WTC11 (cell line): ENCODE measurements at regions not wholly inside any gene's neighbourhood (a gene's known extent, or its start where the extent isn't known, plus 50 kb on each side); places are given as distances from the start of the nearest gene placed in this dataset.

Source experiments
- ATAC-seq: fragments of 200-7000 bp; cut with Tn5 transposase; 2 replicates; pipeline ENCODE4 v1.10.0; 2021; ENCODE audit warnings: mild to moderate bottlenecking, moderate library complexity
- CTCF ChIA-PET: fragments of 300-600 bp; sonication (Branson Sonifier 250); formaldehyde crosslinking; loops from one replicate; lab custom pipeline; 2021; ENCODE audit warnings: antibody characterized with exemption; lab: Charles Lee
- POLR2A ChIA-PET: fragments of 350-600 bp; sonication (Branson Sonifier 250); formaldehyde crosslinking; loops from one replicate; lab custom pipeline; 2021; ENCODE audit warnings: antibody characterized with exemption; lab: Charles Lee
- DNase-seq: peaks from one replicate; pipeline ENCODE4 v3.0.0; 2021; ENCODE audit warnings: low spot score
- H3K27ac Mint-ChIP-seq: 2 replicates; pipeline ENCODE4 v1.8.0; 2021; ENCODE audit warnings: mixed read lengths
- H3K27me3 Mint-ChIP-seq: 2 replicates; pipeline ENCODE4 v1.8.0; 2021; ENCODE audit warnings: low read depth, mild to moderate bottlenecking, moderate library complexity, mixed read lengths
- H3K36me3 Mint-ChIP-seq: 2 replicates; pipeline ENCODE4 v1.8.0; 2021; ENCODE audit warnings: mixed read lengths
- H3K4me1 Mint-ChIP-seq: 2 replicates; pipeline ENCODE4 v1.8.0; 2022; ENCODE audit warnings: mixed read lengths
- H3K4me3 Mint-ChIP-seq: 2 replicates; pipeline ENCODE4 v1.8.0; 2021; ENCODE audit warnings: mild to moderate bottlenecking, moderate library complexity, mixed read lengths
- H3K9me3 Mint-ChIP-seq: 2 replicates; pipeline ENCODE4 v1.8.0; 2021; ENCODE audit warnings: mixed read lengths
- ARID4B ChIP-seq: sonication (generic); formaldehyde crosslinking; IDR thresholded peaks from 2 replicates; pipeline ENCODE4 v1.8.0; 2023; ENCODE audit warnings: missing genetic modification reagents, mild to moderate bottlenecking, borderline replicate concordance
- CBFB ChIP-seq: sonication (generic); formaldehyde crosslinking; IDR thresholded peaks from 2 replicates; pipeline ENCODE4 v1.8.1; 2022; ENCODE audit warnings: mild to moderate bottlenecking, low read depth, missing genetic modification reagents
- EMX1 ChIP-seq: fragments of 250-450 bp; sonication (Bioruptor Pico); IDR thresholded peaks from 2 replicates; pipeline ENCODE4 v1.8.0; 2021; ENCODE audit warnings: mild to moderate bottlenecking
- ESRRA ChIP-seq: sonication (generic); formaldehyde crosslinking; IDR thresholded peaks from 2 replicates; pipeline ENCODE4 v1.8.1; 2022; ENCODE audit warnings: mild to moderate bottlenecking, missing genetic modification reagents, borderline replicate concordance
- GRHL2 ChIP-seq: fragments of 250-450 bp; sonication (Bioruptor Pico); IDR thresholded peaks from 2 replicates; pipeline ENCODE4 v1.8.0; 2022; ENCODE audit warnings: mild to moderate bottlenecking, moderate library complexity; ENCODE audit not compliant: insufficient replicate concordance, severe bottlenecking
- GTF2I ChIP-seq: fragments of 250-450 bp; sonication (Bioruptor Pico); conservative IDR thresholded peaks from 2 replicates; pipeline ENCODE4 v1.4.0; 2021; ENCODE audit warnings: mild to moderate bottlenecking
- HMGXB4 ChIP-seq: sonication (generic); formaldehyde crosslinking; IDR thresholded peaks from 2 replicates; pipeline ENCODE4 v1.8.1; 2023; ENCODE audit warnings: mild to moderate bottlenecking, moderate library complexity, missing genetic modification reagents
- JUN ChIP-seq: sonication (generic); formaldehyde crosslinking; IDR thresholded peaks from 2 replicates; pipeline ENCODE4 v1.8.0; 2023; ENCODE audit warnings: mild to moderate bottlenecking, missing genetic modification reagents
- MYBL2 ChIP-seq: sonication (generic); formaldehyde crosslinking; IDR thresholded peaks from 2 replicates; pipeline ENCODE4 v1.8.1; 2023; ENCODE audit warnings: mild to moderate bottlenecking, moderate library complexity, missing genetic modification reagents
- NFATC4 ChIP-seq: fragments of 250-450 bp; sonication (Bioruptor Pico); IDR thresholded peaks from 2 replicates; pipeline ENCODE4 v1.9.0; 2021; ENCODE audit warnings: mild to moderate bottlenecking
- NR1H2 ChIP-seq: sonication (generic); formaldehyde crosslinking; IDR thresholded peaks from 2 replicates; pipeline ENCODE4 v1.9.0; 2021; ENCODE audit warnings: mild to moderate bottlenecking, moderate library complexity, missing genetic modification reagents
- NR2C2 ChIP-seq: sonication (generic); formaldehyde crosslinking; IDR thresholded peaks from 2 replicates; pipeline ENCODE4 v1.8.0; 2022; ENCODE audit warnings: mild to moderate bottlenecking, missing genetic modification reagents
- OVOL2 ChIP-seq: fragments of 250-450 bp; sonication (Bioruptor Pico); IDR thresholded peaks from 2 replicates; pipeline ENCODE4 v1.9.0; 2021; ENCODE audit warnings: mild to moderate bottlenecking, borderline replicate concordance
- RELA ChIP-seq: sonication (generic); formaldehyde crosslinking; IDR thresholded peaks from 2 replicates; pipeline ENCODE4 v1.8.1; 2022; ENCODE audit warnings: missing genetic modification reagents, mild to moderate bottlenecking, borderline replicate concordance
- RORB ChIP-seq: fragments of 250-450 bp; sonication (Bioruptor Pico); IDR thresholded peaks from 2 replicates; pipeline ENCODE4 v1.9.0; 2021; ENCODE audit warnings: mild to moderate bottlenecking
- SMAD4 ChIP-seq: sonication (generic); formaldehyde crosslinking; IDR thresholded peaks from 2 replicates; pipeline ENCODE4 v1.8.0; 2022; ENCODE audit warnings: mild to moderate bottlenecking, missing genetic modification reagents
- TP53 ChIP-seq: sonication (generic); formaldehyde crosslinking; IDR thresholded peaks from 2 replicates; pipeline ENCODE4 v1.8.1; 2023; ENCODE audit warnings: mild to moderate bottlenecking, missing genetic modification reagents
- ZNF232 ChIP-seq: sonication (generic); formaldehyde crosslinking; IDR thresholded peaks from 2 replicates; pipeline ENCODE4 v1.8.0; 2022; ENCODE audit warnings: mild to moderate bottlenecking, missing genetic modification reagents
- ZNF281 ChIP-seq: sonication (generic); formaldehyde crosslinking; IDR thresholded peaks from 2 replicates; pipeline ENCODE4 v1.8.0; 2023; ENCODE audit warnings: mild to moderate bottlenecking, missing genetic modification reagents
- TF ChIP-seq, protein P1 (sequence below): fragments of 250-450 bp; sonication (Bioruptor Pico); IDR thresholded peaks from 2 replicates; pipeline ENCODE4 v1.8.0; 2021; ENCODE audit warnings: mild to moderate bottlenecking
- TF ChIP-seq, protein P2 (sequence below): sonication (generic); formaldehyde crosslinking; IDR thresholded peaks from 2 replicates; pipeline ENCODE4 v1.8.0; 2022; ENCODE audit warnings: mild to moderate bottlenecking, missing genetic modification reagents

DNA sequence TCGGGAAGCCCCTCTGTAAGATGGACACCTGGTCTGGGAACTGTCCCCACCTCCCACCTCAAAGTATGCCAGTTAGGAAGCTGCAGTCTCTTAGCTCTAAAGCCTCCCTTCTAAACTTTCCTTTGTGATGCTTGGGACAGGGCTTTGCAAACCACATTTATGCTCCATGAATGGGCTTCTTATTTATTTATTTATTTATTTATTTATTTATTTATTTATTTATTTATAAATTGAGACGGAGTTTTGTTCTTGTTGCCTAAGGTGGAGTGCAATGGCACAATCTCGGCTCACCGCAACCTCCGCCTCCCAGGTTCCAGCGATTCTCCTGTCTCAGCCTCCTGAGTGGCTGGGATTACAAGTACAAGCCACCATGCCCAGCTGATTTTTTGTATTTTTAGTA is 1009.4 kb downstream of the TYW1 start:
- ChIA-PET POLR2A (no interaction called here), CTCF (no interaction called here)
- no peak overlapping the region for H3K27ac Mint-ChIP-seq
- H3K36me3 Mint-ChIP-seq: no peaks in the 10 kb centered on the region
- TF ChIP-seq ESRRA (CRISPR knock-in tag): no peak
- TF ChIP-seq GTF2I (CRISPR knock-in tag): no peak
- no peak for TF ChIP-seq JUN (CRISPR knock-in tag)
- TF ChIP-seq, protein P1, sequence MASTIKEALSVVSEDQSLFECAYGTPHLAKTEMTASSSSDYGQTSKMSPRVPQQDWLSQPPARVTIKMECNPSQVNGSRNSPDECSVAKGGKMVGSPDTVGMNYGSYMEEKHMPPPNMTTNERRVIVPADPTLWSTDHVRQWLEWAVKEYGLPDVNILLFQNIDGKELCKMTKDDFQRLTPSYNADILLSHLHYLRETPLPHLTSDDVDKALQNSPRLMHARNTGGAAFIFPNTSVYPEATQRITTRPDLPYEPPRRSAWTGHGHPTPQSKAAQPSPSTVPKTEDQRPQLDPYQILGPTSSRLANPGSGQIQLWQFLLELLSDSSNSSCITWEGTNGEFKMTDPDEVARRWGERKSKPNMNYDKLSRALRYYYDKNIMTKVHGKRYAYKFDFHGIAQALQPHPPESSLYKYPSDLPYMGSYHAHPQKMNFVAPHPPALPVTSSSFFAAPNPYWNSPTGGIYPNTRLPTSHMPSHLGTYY (CRISPR knock-in tag): no peak
- no peak for TF ChIP-seq RORB (CRISPR knock-in tag)
- no peak for TF ChIP-seq HMGXB4
- no peak for TF ChIP-seq ZNF232 (CRISPR knock-in tag)
- no peak for TF ChIP-seq ZNF281 (CRISPR knock-in tag)
- no peak for TF ChIP-seq OVOL2
- TF ChIP-seq, protein P2, sequence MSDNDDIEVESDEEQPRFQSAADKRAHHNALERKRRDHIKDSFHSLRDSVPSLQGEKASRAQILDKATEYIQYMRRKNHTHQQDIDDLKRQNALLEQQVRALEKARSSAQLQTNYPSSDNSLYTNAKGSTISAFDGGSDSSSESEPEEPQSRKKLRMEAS: no peak
- no peak for TF ChIP-seq NFATC4
- no peak for TF ChIP-seq CBFB (CRISPR knock-in tag)
- no peak for TF ChIP-seq EMX1 (CRISPR knock-in tag)
- no peak for TF ChIP-seq RELA (CRISPR knock-in tag)
- peaks cover under 1% of the 10 kb centered on the region for H3K9me3 Mint-ChIP-seq
- H3K27me3 Mint-ChIP-seq: peaks cover 21% of the 10 kb centered on the region
- peaks cover 4% of the 10 kb centered on the region; the same call in 1 of the 2 replicates for H3K4me1 Mint-ChIP-seq
- ATAC-seq: no peak
- no peak overlapping the region for H3K4me3 Mint-ChIP-seq
- no peak for DNase-seq

- TF ChIP-seq ARID4B (CRISPR knock-in tag): no peak
- TF ChIP-seq TP53: no peak
- no peak for TF ChIP-seq GRHL2 (CRISPR knock-in tag)
- no peak for TF ChIP-seq NR1H2
- TF ChIP-seq SMAD4 (CRISPR knock-in tag): no peak
- TF ChIP-seq NR2C2 (CRISPR knock-in tag): no peak
- TF ChIP-seq MYBL2: no peak
- TF ChIP-seq JUN (CRISPR knock-in tag): no peak
- H3K4me1 Mint-ChIP-seq: peaks cover 4% of the 10 kb centered on the region; the same call in 1 of the 2 replicates
- CTCF ChIA-PET: no interaction called here
Observed at GRCh38 chr7:68006619-68007018, 1010.0 kb downstream of the TYW1 start.

More at GRCh38 chr7:68006619-68007018, 1010.0 kb downstream of the TYW1 start:
- H3K36me3 Mint-ChIP-seq: peaks cover 5% of the 10 kb centered on the region
- H3K27me3 Mint-ChIP-seq: peaks cover 27% of the 10 kb centered on the region
- no peak for DNase-seq
- peaks cover 7% of the 10 kb centered on the region for H3K9me3 Mint-ChIP-seq
- POLR2A ChIA-PET: no interaction called here
- H3K4me3 Mint-ChIP-seq: no peak overlapping the region
- H3K27ac Mint-ChIP-seq: no peak overlapping the region
- no peak for ATAC-seq
